Glutamatergic neuron (in vitro differentiated cells): ENCODE measurements at regions not wholly inside any gene's neighbourhood (a gene's known extent, or its start where the extent isn't known, plus 50 kb on each side); places are given as distances from the start of the nearest gene placed in this dataset.

ENCODE experiments used
- DNase-seq: peaks from one replicate; pipeline ENCODE4 v3.0.0; 2022
- H3K27ac Mint-ChIP-seq: one replicate; pipeline ENCODE4 v1.8.0; 2020; ENCODE audit warnings: mild to moderate bottlenecking, mixed read lengths, inconsistent platforms; ENCODE audit not compliant: unreplicated experiment
- H3K27me3 Mint-ChIP-seq: one replicate; pipeline ENCODE4 v1.8.0; 2020; ENCODE audit warnings: mild to moderate bottlenecking, moderate library complexity, mixed read lengths, inconsistent platforms; ENCODE audit not compliant: unreplicated experiment
- H3K36me3 Mint-ChIP-seq: one replicate; pipeline ENCODE4 v1.8.0; 2020; ENCODE audit warnings: mild to moderate bottlenecking, mixed read lengths, inconsistent platforms; ENCODE audit not compliant: unreplicated experiment
- H3K4me1 Mint-ChIP-seq: one replicate; pipeline ENCODE4 v1.8.0; 2020; ENCODE audit warnings: mild to moderate bottlenecking, low read depth, mixed read lengths, inconsistent platforms; ENCODE audit not compliant: unreplicated experiment
- H3K4me3 Mint-ChIP-seq: one replicate; pipeline ENCODE4 v1.8.0; 2020; ENCODE audit warnings: mild to moderate bottlenecking, mixed read lengths, inconsistent platforms; ENCODE audit not compliant: unreplicated experiment
- H3K9me3 Mint-ChIP-seq: one replicate; pipeline ENCODE4 v1.8.0; 2020; ENCODE audit warnings: mild to moderate bottlenecking, moderate library complexity, mixed read lengths, inconsistent platforms; ENCODE audit not compliant: unreplicated experiment
- CTCF ChIP-seq: fragments of 200-600 bp; sonication (generic); IDR thresholded peaks from one replicate; pipeline ENCODE4 v1.5.0; 2021; ENCODE audit not compliant: partially characterized antibody, unreplicated experiment

- Mint-ChIP-seq H3K4me3 (no peak overlapping the region), H3K27ac (no peak overlapping the region), H3K4me1 (peaks cover 4% of the 10 kb centered on the region), H3K27me3 (peaks cover 3% of the 10 kb centered on the region), H3K9me3 (peaks cover 6% of the 10 kb centered on the region), H3K36me3 (no peaks in the 10 kb centered on the region)
- DNase-seq, result no peak
- no peak for TF ChIP-seq CTCF
Observed at GRCh38 chr7:148523550-148523949, 67.0 kb upstream of the C7orf33 start.

- Mint-ChIP-seq H3K27me3 (peaks cover 3% of the 10 kb centered on the region), H3K36me3 (no peaks in the 10 kb centered on the region), H3K9me3 (peaks cover 4% of the 10 kb centered on the region), H3K4me1 (peaks cover 4% of the 10 kb centered on the region), H3K27ac (no peak overlapping the region), H3K4me3 (no peak overlapping the region)
- no peak for TF ChIP-seq CTCF
- no peak for DNase-seq
Observed at GRCh38 chr7:148524479-148525224, 65.9 kb upstream of the C7orf33 start.

GRCh38 chr7:148527717-148528168 lies 62.8 kb upstream of the C7orf33 start:
- Mint-ChIP-seq H3K27me3 (peaks cover 1% of the 10 kb centered on the region), H3K4me3 (no peak overlapping the region), H3K36me3 (no peaks in the 10 kb centered on the region), H3K4me1 (peaks cover 2% of the 10 kb centered on the region), H3K27ac (no peak overlapping the region), H3K9me3 (peaks cover 4% of the 10 kb centered on the region)
- DNase-seq, result peak; percentile 83
- peak; percentile 69 for TF ChIP-seq CTCF

GRCh38 chr7:148535217-148535616 lies 55.3 kb upstream of the C7orf33 start:
- Mint-ChIP-seq H3K36me3 (no peaks in the 10 kb centered on the region), H3K9me3 (no peaks in the 10 kb centered on the region), H3K4me3 (no peak overlapping the region), H3K4me1 (no peaks in the 10 kb centered on the region), H3K27me3 (no peaks in the 10 kb centered on the region), H3K27ac (no peak overlapping the region)
- no peak for DNase-seq
- no peak for TF ChIP-seq CTCF

GRCh38 chr7:148537435-148537834 lies 53.1 kb upstream of the C7orf33 start:
- TF ChIP-seq CTCF, result no peak
- Mint-ChIP-seq H3K27ac (no peak overlapping the region), H3K27me3 (peaks cover 2% of the 10 kb centered on the region), H3K36me3 (no peaks in the 10 kb centered on the region), H3K4me1 (no peaks in the 10 kb centered on the region), H3K9me3 (peaks cover 1% of the 10 kb centered on the region), H3K4me3 (no peak overlapping the region)
- no peak for DNase-seq
